ENCODE measurements at regions not wholly inside any gene's neighbourhood (a gene's known extent, or its start where the extent isn't known, plus 50 kb on each side); places are given as distances from the start of the nearest gene placed in this dataset.

DNA sequence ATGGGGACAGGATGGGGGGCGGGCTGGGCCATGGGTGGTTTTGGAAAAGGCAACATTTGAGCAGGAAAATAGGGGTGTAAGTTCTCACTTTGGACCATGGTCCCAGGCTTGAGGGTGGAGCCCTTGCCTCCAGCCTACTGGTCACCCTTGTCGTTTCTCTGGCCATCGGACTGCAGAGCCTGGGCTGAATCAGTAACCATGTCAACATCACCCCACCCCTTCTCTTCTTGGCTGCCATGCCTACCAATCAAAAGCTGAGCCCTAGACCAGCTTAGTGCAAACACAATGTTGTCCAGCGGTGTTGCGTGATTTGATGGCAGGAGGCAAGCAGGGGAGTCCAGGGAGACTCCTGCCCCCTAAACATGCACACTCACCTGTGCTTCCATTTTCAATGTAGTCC, 231.0 kb upstream of the KAZN start:
- TF ChIP-seq, protein P1, sequence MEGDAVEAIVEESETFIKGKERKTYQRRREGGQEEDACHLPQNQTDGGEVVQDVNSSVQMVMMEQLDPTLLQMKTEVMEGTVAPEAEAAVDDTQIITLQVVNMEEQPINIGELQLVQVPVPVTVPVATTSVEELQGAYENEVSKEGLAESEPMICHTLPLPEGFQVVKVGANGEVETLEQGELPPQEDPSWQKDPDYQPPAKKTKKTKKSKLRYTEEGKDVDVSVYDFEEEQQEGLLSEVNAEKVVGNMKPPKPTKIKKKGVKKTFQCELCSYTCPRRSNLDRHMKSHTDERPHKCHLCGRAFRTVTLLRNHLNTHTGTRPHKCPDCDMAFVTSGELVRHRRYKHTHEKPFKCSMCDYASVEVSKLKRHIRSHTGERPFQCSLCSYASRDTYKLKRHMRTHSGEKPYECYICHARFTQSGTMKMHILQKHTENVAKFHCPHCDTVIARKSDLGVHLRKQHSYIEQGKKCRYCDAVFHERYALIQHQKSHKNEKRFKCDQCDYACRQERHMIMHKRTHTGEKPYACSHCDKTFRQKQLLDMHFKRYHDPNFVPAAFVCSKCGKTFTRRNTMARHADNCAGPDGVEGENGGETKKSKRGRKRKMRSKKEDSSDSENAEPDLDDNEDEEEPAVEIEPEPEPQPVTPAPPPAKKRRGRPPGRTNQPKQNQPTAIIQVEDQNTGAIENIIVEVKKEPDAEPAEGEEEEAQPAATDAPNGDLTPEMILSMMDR (conservative IDR thresholded peaks at IDR 0.05) = no peak
- no peak for TF ChIP-seq EZH2 (IDR thresholded peaks at IDR 0.05; ENCODE audit: low read depth)

Data from PC-9 (cell line).